ENCODE measurements at regions not wholly inside any gene's neighbourhood (a gene's known extent, or its start where the extent isn't known, plus 50 kb on each side); places are given as distances from the start of the nearest gene placed in this dataset.

- no peak for FAIRE-seq
- Histone ChIP-seq H3K4me2 (no peak overlapping the region), H3K4me3 (no peak overlapping the region), H3K27ac (no peak overlapping the region), H3K4me1 (no peaks in the 10 kb centered on the region), H3K9me3 (peaks cover 25% of the 10 kb centered on the region)
- ChIA-PET CTCF (interaction anchor here (1.1 to 1.6 kb wide), 2 partner anchors 10 to 34 kb away, joined by 3 to 7 read pairs; no protein-coding TSS in a partner anchor), POLR2A (no interaction called here)
- 2% methylated on average over 3 of the region's 3 CpGs for WGBS (ENCODE audit: missing lambda C conversion rate)
- peak in 1 of 2 experiments; percentile 33; a peak in 1 of 6 replicates for ATAC-seq
- no peak for DNase-seq (ENCODE audit: low read depth in 1 of 2, low spot score in 1 of 2)
- TF ChIP-seq RFX5 (IDR thresholded peaks at IDR 0.05) (no peak), HOXB13 (CRISPR knock-in tag; IDR thresholded peaks at IDR 0.05; ENCODE audit: low read depth) (no peak), ZFP36 (IDR thresholded peaks at IDR 0.05; ENCODE audit: borderline replicate concordance, partially characterized antibody) (no peak), REST (IDR thresholded peaks at IDR 0.05) (no peak), USF2 (IDR thresholded peaks at IDR 0.05) (no peak), TFCP2L1 (CRISPR knock-in tag; IDR thresholded peaks at IDR 0.05) (no peak), BCL3 (IDR thresholded peaks at IDR 0.05) (no peak), PBX3 (IDR thresholded peaks at IDR 0.05) (no peak), ZC3H11A (IDR thresholded peaks at IDR 0.05) (no peak), RNF2 (IDR thresholded peaks at IDR 0.05; ENCODE audit: borderline replicate concordance, low read depth) (no peak), E2F6 (IDR thresholded peaks at IDR 0.05; ENCODE audit: borderline replicate concordance, low read depth) (no peak), POLR2A (IDR thresholded peaks at IDR 0.05; ENCODE audit: low read length) (no peak), HMGXB4 (CRISPR knock-in tag; IDR thresholded peaks at IDR 0.05; ENCODE audit: borderline replicate concordance) (no peak), FOSL2 (IDR thresholded peaks at IDR 0.05) (no peak), FOSL2 (CRISPR knock-in tag; IDR thresholded peaks at IDR 0.05) (no peak), FOXS1 (CRISPR knock-in tag; IDR thresholded peaks at IDR 0.05) (no peak), RARB (CRISPR knock-in tag; IDR thresholded peaks at IDR 0.05) (no peak), BHLHE40 (IDR thresholded peaks at IDR 0.05; ENCODE audit: low read depth, low read length) (no peak), NPAS2 (CRISPR knock-in tag; IDR thresholded peaks at IDR 0.05; ENCODE audit: borderline replicate concordance) (no peak)
Observed at GRCh38 chr19:30274987-30275386, 97.2 kb upstream of the ZNF536 start.

Measured in A549 (cell line).